K562 (cell line): ENCODE measurements at regions not wholly inside any gene's neighbourhood (a gene's known extent, or its start where the extent isn't known, plus 50 kb on each side); places are given as distances from the start of the nearest gene placed in this dataset.

Experiments used
- ATAC-seq: fragments of 200-7000 bp; cut with Tn5 transposase; 3 replicates; pipeline ENCODE4 v1.9.1; 2020; ENCODE audit warnings: moderate library complexity
- BruUV-seq: library from RNA; stranded (reverse); fragments of 400-500 nt; replicated peaks from 2 replicates; lab custom pipeline; 2021; lab: Mats Ljungman, UMichigan
- CTCF ChIA-PET: fragments of 300-600 bp; formaldehyde crosslinking; extraction: SDS; loops from one replicate; lab custom pipeline; 2021; ENCODE audit warnings: low intra/inter-chr PET ratio; lab: Yijun Ruan, JAX
- POLR2A ChIA-PET: fragments of 300-600, 350-650 bp; sonication (Branson Sonifier 250); formaldehyde crosslinking; extraction: SDS; loops from one replicate; lab custom pipeline; 2021; ENCODE audit warnings: antibody characterized with exemption, inconsistent platforms; lab: Yijun Ruan, JAX
- DNase-seq, 4 experiments: peaks; one replicate each; pipeline versions ENCODE4 v3.0.0 to v3.0.0-alpha.2; 2011 to 2018; ENCODE audit warnings: low spot score in 3 of 4, mixed read lengths in 3 of 4; ENCODE audit errors: extremely low read depth in 1 of 4
- FAIRE-seq: peaks from 2 replicates; lab custom pipeline; 2011; peaks lifted over from hg19 to GRCh38; lab: Jason Lieb, UNC
- H2AFZ ChIP-seq: 2 replicates; pipeline ENCODE4 v1.6.0; 2011; ENCODE audit warnings: low read depth, low read length, control low read depth, inconsistent platforms
- H3K27ac ChIP-seq: fragments of 200-600 bp; 3 replicates; pipeline ENCODE4 v1.8.0; 2011; ENCODE audit warnings: low read depth, mild to moderate bottlenecking, control low read depth, inconsistent platforms, low read length, moderate library complexity, mixed read lengths; ENCODE audit errors: extremely low read depth
- H3K27me3 ChIP-seq, 2 experiments: fragments of 300-600 bp in 1 of 2; 2 replicates in 1 of 2; 3 replicates in 1 of 2; pipeline versions ENCODE4 v1.6.0 to v1.8.0; 2011; ENCODE audit warnings: inconsistent platforms in 2 of 2, low read length in 2 of 2, mild to moderate bottlenecking in 1 of 2, mixed read lengths in 1 of 2, moderate library complexity in 1 of 2; ENCODE audit not compliant: control insufficient read depth in 2 of 2, insufficient read depth in 2 of 2
- H3K36me3 ChIP-seq: fragments of 300-600 bp; 3 replicates; pipeline ENCODE4 v1.8.0; 2011; ENCODE audit warnings: mild to moderate bottlenecking, low read length, inconsistent platforms; ENCODE audit not compliant: control insufficient read depth, insufficient read depth
- H3K4me1 ChIP-seq, 2 experiments: fragments of 200-600 bp in 1 of 2; replicated peaks in 1 of 2; 2 replicates in 1 of 2; 3 replicates in 1 of 2; pipeline versions ENCODE4 v1.5.1 to v1.8.0; 2011; ENCODE audit warnings: inconsistent platforms in 2 of 2, low read length in 2 of 2, mild to moderate bottlenecking in 1 of 2, mixed read lengths in 1 of 2, moderate library complexity in 1 of 2; ENCODE audit not compliant: control insufficient read depth in 2 of 2, insufficient read depth in 2 of 2
- H3K4me2 ChIP-seq: 2 replicates; pipeline ENCODE4 v1.6.1; 2011; ENCODE audit warnings: low read length, control low read depth, inconsistent platforms, mixed read lengths; ENCODE audit not compliant: insufficient read depth
- H3K4me3 ChIP-seq: fragments of 200-600 bp; sonication (generic), shearing (Covaris generic); 2 replicates; pipeline ENCODE4 v1.5.1; 2016; ENCODE audit warnings: control low read depth, inconsistent platforms
- H3K79me2 ChIP-seq: fragments of 200-600 bp; 3 replicates; pipeline ENCODE4 v1.8.0; 2011; ENCODE audit warnings: low read length, inconsistent platforms; ENCODE audit not compliant: control insufficient read depth, insufficient read depth
- H3K9ac ChIP-seq, 2 experiments: 2 replicates each; pipeline versions ENCODE4 v1.6.0 to v1.6.1; 2011; ENCODE audit warnings: low read depth in 2 of 2, low read length in 2 of 2, control low read depth in 1 of 2, inconsistent platforms in 1 of 2, mild to moderate bottlenecking in 1 of 2, mixed read lengths in 1 of 2; ENCODE audit not compliant: insufficient read depth in 1 of 2
- H3K9me1 ChIP-seq: one replicate; pipeline ENCODE4 v1.6.0; 2011; ENCODE audit warnings: inconsistent platforms, mild to moderate bottlenecking, low read length, moderate library complexity; ENCODE audit not compliant: control insufficient read depth, insufficient read depth
- H3K9me3 ChIP-seq: replicated peaks from 2 replicates; pipeline ENCODE4 v1.5.1; 2011; ENCODE audit warnings: low read depth, low read length, inconsistent platforms; ENCODE audit not compliant: control insufficient read depth, insufficient read depth
- H4K20me1 ChIP-seq: replicated peaks from 2 replicates; pipeline ENCODE4 v1.6.1; 2011; ENCODE audit warnings: low read length, inconsistent platforms, mixed read lengths; ENCODE audit not compliant: control insufficient read depth, insufficient read depth
- PRPF4 ChIP-seq: fragments of 200-400 bp; formaldehyde crosslinking; IDR thresholded peaks from one replicate; pipeline ENCODE4 v1.6.1; 2017; ENCODE audit warnings: low read length, low read depth, mild to moderate bottlenecking; ENCODE audit not compliant: insufficient read depth, poor library complexity, severe bottlenecking
- RAD21 ChIP-seq, 2 experiments: fragments of 250-450 bp in 1 of 2; fragments of 450-650 bp in 1 of 2; sonication (Bioruptor Pico) in 1 of 2; formaldehyde crosslinking in 1 of 2; IDR thresholded peaks in 1 of 2; conservative IDR thresholded peaks in 1 of 2; 2 replicates each; pipeline versions ENCODE4 v1.4.0 to v1.8.0; 2020 to 2022; ENCODE audit warnings: mild to moderate bottlenecking in 2 of 2, moderate library complexity in 1 of 2
- THRAP3 ChIP-seq: fragments of 450-650 bp; IDR thresholded peaks from 2 replicates; pipeline ENCODE4 v1.6.1; 2016; ENCODE audit warnings: mild to moderate bottlenecking, inconsistent platforms, borderline replicate concordance
- WGBS: fragments of 100-300 bp; shearing (Covaris generic); methylation state at CpG from one replicate; pipeline ENCODE4 v1.1.6; 2016; ENCODE audit warnings: low coverage, mixed read lengths; ENCODE audit not compliant: insufficient coverage; ENCODE audit errors: missing lambda C conversion rate; 5-methylcytosine and 5-hydroxymethylcytosine counted together
- in situ Hi-C: fragments of 300-500 bp; cut with MboI; formaldehyde crosslinking; loops from 4 replicates; pipeline ENCODE4 v1.15.0; 2018; ENCODE audit warnings: inconsistent platforms, mixed read lengths
- intact Hi-C: fragments of 100-400 bp; cut with micrococcal nuclease; formaldehyde crosslinking; loops from 2 replicates; pipeline ENCODE4 v1.14.2; 2022
- TF ChIP-seq, protein P1 (sequence below), 3 experiments: IDR thresholded peaks in 2 of 3; conservative IDR thresholded peaks in 1 of 3; 2 replicates each; pipeline ENCODE4 v1.5.1; 2011 to 2012; ENCODE audit warnings: low read length in 3 of 3, mild to moderate bottlenecking in 3 of 3, control low read depth in 2 of 3, improper control_type of control experiment in 1 of 3, inconsistent platforms in 1 of 3, low read depth in 1 of 3, mixed read lengths in 1 of 3, moderate library complexity in 1 of 3; ENCODE audit not compliant: insufficient read depth in 2 of 3

DNA sequence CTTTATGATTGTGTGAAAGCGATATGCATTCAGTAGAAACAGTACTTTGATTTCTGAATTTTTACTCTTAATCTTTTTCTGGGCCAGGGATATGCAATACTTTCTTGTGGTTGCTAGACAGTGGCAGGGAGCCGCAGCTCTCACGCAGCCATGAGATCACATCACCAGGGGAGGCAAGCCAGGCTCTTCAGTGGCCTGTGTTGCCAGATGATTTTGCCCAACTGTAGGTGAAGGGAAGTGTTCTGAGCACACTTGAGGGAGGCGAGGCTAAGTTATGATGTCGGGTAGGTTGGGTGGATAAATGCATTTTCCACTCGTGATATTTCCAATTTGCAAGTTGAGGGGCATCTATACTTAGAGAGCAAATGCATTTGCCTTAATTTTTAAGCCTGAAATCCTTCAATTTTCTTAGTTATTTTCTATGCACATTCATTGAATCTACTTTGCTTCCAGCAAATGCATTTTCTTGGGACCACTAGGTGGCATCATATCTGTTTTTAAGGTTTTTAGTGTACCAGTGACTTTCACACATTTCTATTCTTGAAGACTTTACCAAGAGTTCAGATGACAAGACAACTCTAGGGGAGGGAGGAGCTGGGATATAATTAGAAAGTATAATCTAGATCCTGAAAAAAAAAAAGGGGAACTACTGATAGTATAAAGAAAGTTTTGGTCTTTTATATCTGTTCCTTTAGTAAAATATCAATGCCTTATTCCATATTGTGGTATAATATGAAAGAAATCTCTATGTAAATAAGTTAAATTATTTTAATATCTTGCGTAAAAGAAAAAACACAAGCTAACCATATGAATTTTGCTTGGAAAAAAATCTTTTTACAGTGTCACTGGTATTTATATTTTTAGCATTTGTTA lies 643.3 kb downstream of the SOCS6 start:
- Histone ChIP-seq H2AFZ (no peak overlapping the region), H3K27me3 (no peaks in the 10 kb centered on the region), H3K9me1 (no peaks in the 10 kb centered on the region), H3K4me2 (no peak overlapping the region), H3K4me1 (no peaks in the 10 kb centered on the region), H4K20me1 (no peaks in the 10 kb centered on the region), H3K79me2 (no peaks in the 10 kb centered on the region), H3K9ac (no peak overlapping the region), H3K9me3 (no peaks in the 10 kb centered on the region), H3K36me3 (no peaks in the 10 kb centered on the region), H3K4me3 (no peak overlapping the region), H3K27ac (no peak overlapping the region)
- ATAC-seq = no peak
- TF ChIP-seq THRAP3 (no peak), RAD21 (CRISPR knock-in tag; conservative IDR thresholded peaks at IDR 0.05 in 1 of 2, IDR thresholded peaks at IDR 0.05 in 1 of 2) (peak in 1 of 2 experiments; percentile 22; a peak in 1 of 4 replicates), PRPF4 (no peak)
- TF ChIP-seq, protein P1, sequence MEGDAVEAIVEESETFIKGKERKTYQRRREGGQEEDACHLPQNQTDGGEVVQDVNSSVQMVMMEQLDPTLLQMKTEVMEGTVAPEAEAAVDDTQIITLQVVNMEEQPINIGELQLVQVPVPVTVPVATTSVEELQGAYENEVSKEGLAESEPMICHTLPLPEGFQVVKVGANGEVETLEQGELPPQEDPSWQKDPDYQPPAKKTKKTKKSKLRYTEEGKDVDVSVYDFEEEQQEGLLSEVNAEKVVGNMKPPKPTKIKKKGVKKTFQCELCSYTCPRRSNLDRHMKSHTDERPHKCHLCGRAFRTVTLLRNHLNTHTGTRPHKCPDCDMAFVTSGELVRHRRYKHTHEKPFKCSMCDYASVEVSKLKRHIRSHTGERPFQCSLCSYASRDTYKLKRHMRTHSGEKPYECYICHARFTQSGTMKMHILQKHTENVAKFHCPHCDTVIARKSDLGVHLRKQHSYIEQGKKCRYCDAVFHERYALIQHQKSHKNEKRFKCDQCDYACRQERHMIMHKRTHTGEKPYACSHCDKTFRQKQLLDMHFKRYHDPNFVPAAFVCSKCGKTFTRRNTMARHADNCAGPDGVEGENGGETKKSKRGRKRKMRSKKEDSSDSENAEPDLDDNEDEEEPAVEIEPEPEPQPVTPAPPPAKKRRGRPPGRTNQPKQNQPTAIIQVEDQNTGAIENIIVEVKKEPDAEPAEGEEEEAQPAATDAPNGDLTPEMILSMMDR (IDR thresholded peaks at IDR 0.05 in 2 of 3, conservative IDR thresholded peaks at IDR 0.05 in 1 of 3; ENCODE audit: insufficient read depth in 2 of 3, low read depth in 1 of 3, low read length in 3 of 3) = peak in 1 of 3 experiments; percentile 18; a peak in 1 of 6 replicates
- no peak for FAIRE-seq
- DNase-seq = peak in 1 of 4 experiments; percentile 3
- POLR2A ChIA-PET = no interaction called here
- CTCF ChIA-PET = no interaction called here
- BruUV-seq = no TSS peak
- in situ Hi-C loops (no loop called here), intact Hi-C loops (no loop called here)
- 0% methylated on average over 3 of the region's 7 CpGs for WGBS
